HEK293 (cell line): ENCODE measurements at regions not wholly inside any gene's neighbourhood (a gene's known extent, or its start where the extent isn't known, plus 50 kb on each side); places are given as distances from the start of the nearest gene placed in this dataset.

Experiments used
- CTCF ChIA-PET: fragments of 350-600 bp; formaldehyde crosslinking; extraction: SDS; loops from one replicate; lab custom pipeline; 2021; ENCODE audit warnings: antibody characterized with exemption; lab: Yijun Ruan, JAX
- POLR2A ChIA-PET: fragments of 300-600 bp; formaldehyde crosslinking; extraction: SDS; loops from one replicate; lab custom pipeline; 2020; ENCODE audit warnings: antibody characterized with exemption, inconsistent platforms; lab: Yijun Ruan, JAX
- H3K27ac ChIP-seq: fragments of 200-500 bp; sonication (Bioruptor generic); 2 replicates; pipeline ENCODE4 v1.5.1; 2014; ENCODE audit warnings: low read depth, low read length, control low read depth, inconsistent platforms; ENCODE audit errors: extremely low read depth
- H3K36me3 ChIP-seq, 2 experiments: fragments of 200-500 bp in 1 of 2; sonication (Bioruptor generic) in 1 of 2; 1 replicate in 1 of 2; 2 replicates in 1 of 2; pipeline ENCODE4 v1.5.1; 2014 to 2017; ENCODE audit warnings: inconsistent platforms in 2 of 2, low read length in 2 of 2; ENCODE audit not compliant: control insufficient read depth in 2 of 2, insufficient read depth in 1 of 2
- H3K4me1 ChIP-seq: fragments of 200-500 bp; sonication (Bioruptor generic); 2 replicates; pipeline ENCODE4 v1.5.1; 2014; ENCODE audit warnings: mild to moderate bottlenecking, low read length, inconsistent platforms; ENCODE audit not compliant: control insufficient read depth, insufficient read depth
- H3K4me3 ChIP-seq: 2 replicates; pipeline ENCODE4 v1.5.1; 2011; ENCODE audit warnings: low read depth, mild to moderate bottlenecking, control low read depth, low read length, moderate library complexity
- H3K9me3 ChIP-seq: fragments of 200-500 bp; sonication (Bioruptor generic); 2 replicates; pipeline ENCODE4 v1.5.1; 2014; ENCODE audit warnings: low read depth, low read length, inconsistent platforms; ENCODE audit not compliant: control insufficient read depth, insufficient read depth
- HOXC10 ChIP-seq: sonication (generic); formaldehyde crosslinking; IDR thresholded peaks from 2 replicates; pipeline ENCODE4 v1.8.1; 2023; ENCODE audit warnings: mild to moderate bottlenecking, missing genetic modification reagents
- KLF10 ChIP-seq: fragments of 450-650 bp; IDR thresholded peaks from 2 replicates; pipeline ENCODE4 v1.5.1; 2018; ENCODE audit warnings: missing biosample characterization, mild to moderate bottlenecking, missing genetic modification characterization
- TRIM28 ChIP-seq: IDR thresholded peaks from 2 replicates; pipeline ENCODE4 v1.6.1; 2011; ENCODE audit warnings: low read length, control low read depth, borderline replicate concordance
- ZXDB ChIP-seq: fragments of 450-650 bp; formaldehyde crosslinking; IDR thresholded peaks from 2 replicates; pipeline ENCODE4 v1.5.1; 2016; ENCODE audit warnings: missing biosample characterization, missing genetic modification characterization
- TF ChIP-seq, protein P1 (sequence below): fragments of 450-650 bp; formaldehyde crosslinking; IDR thresholded peaks from 2 replicates; pipeline ENCODE4 v1.5.1; 2016; ENCODE audit warnings: missing biosample characterization, missing genetic modification characterization
- TF ChIP-seq, protein P2 (sequence below): fragments of 450-650 bp; formaldehyde crosslinking; IDR thresholded peaks from 2 replicates; pipeline ENCODE4 v1.5.1; 2016; ENCODE audit warnings: missing biosample characterization, missing genetic modification characterization
- TF ChIP-seq, protein P3 (sequence below): fragments of 450-650 bp; formaldehyde crosslinking; IDR thresholded peaks from 2 replicates; pipeline ENCODE4 v1.5.1; 2017; ENCODE audit warnings: missing biosample characterization, missing genetic modification characterization
- TF ChIP-seq, protein P4 (sequence below): sonication (generic); formaldehyde crosslinking; IDR thresholded peaks from 2 replicates; pipeline ENCODE4 v1.8.1; 2022; ENCODE audit warnings: mild to moderate bottlenecking, moderate library complexity, missing genetic modification reagents
- TF ChIP-seq, protein P5 (sequence below): fragments of 450-650 bp; formaldehyde crosslinking; optimal IDR thresholded peaks from 2 replicates; pipeline ENCODE3; 2016; ENCODE audit warnings: missing biosample characterization, mild to moderate bottlenecking, missing genetic modification characterization

DNA sequence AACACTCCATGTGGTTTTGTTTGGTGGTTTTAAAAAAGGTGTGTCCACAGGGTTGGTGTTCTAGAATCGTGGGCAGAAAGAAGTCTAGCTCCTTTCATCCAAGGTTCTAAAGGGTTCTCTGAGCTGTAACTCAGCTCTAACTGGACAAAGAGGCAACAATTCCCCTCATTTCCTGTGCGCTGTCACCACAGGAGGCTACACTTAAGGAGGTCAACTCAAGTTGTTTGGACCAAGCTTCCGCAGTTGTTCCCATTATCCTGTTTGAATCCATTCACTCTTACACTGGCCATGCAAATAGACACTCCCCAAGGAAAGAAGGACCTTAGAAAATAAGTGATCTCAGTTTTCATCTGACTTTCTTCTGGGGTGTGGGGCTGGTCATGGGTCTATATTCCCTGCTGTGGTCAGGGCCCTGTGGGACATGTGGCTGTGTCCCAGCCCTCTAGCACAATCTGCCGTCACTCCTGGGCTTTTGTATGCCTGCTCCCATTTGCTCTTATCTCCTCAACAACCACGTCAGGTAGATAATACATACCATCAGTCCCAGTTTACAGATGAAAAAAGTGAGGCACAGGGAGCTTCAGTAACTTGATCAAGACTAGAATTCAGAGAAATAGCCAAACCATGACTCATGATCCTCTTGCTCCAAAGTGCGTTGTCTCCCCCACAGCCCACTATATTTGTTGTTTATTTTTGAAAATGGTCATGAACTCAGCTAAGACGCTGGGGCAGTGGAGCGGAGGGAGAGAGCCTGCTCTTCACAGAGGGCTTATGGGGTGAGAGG, 103.6 kb downstream of the RHOU start (continued):
- TF ChIP-seq, protein P1, sequence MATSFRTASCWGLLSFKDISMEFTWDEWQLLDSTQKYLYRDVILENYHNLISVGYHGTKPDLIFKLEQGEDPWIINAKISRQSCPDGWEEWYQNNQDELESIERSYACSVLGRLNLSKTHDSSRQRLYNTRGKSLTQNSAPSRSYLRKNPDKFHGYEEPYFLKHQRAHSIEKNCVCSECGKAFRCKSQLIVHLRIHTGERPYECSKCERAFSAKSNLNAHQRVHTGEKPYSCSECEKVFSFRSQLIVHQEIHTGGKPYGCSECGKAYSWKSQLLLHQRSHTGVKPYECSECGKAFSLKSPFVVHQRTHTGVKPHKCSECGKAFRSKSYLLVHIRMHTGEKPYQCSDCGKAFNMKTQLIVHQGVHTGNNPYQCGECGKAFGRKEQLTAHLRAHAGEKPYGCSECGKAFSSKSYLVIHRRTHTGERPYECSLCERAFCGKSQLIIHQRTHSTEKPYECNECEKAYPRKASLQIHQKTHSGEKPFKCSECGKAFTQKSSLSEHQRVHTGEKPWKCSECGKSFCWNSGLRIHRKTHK (tag by site-specific recombination) = no peak
- TF ChIP-seq KLF10 (tag by site-specific recombination) (peak; percentile 12), TRIM28 (peak; percentile 73; the same call in 1 of the 2 replicates), ZXDB (tag by site-specific recombination) (peak; percentile 20; the same call in 1 of the 2 replicates)
- TF ChIP-seq, protein P2, sequence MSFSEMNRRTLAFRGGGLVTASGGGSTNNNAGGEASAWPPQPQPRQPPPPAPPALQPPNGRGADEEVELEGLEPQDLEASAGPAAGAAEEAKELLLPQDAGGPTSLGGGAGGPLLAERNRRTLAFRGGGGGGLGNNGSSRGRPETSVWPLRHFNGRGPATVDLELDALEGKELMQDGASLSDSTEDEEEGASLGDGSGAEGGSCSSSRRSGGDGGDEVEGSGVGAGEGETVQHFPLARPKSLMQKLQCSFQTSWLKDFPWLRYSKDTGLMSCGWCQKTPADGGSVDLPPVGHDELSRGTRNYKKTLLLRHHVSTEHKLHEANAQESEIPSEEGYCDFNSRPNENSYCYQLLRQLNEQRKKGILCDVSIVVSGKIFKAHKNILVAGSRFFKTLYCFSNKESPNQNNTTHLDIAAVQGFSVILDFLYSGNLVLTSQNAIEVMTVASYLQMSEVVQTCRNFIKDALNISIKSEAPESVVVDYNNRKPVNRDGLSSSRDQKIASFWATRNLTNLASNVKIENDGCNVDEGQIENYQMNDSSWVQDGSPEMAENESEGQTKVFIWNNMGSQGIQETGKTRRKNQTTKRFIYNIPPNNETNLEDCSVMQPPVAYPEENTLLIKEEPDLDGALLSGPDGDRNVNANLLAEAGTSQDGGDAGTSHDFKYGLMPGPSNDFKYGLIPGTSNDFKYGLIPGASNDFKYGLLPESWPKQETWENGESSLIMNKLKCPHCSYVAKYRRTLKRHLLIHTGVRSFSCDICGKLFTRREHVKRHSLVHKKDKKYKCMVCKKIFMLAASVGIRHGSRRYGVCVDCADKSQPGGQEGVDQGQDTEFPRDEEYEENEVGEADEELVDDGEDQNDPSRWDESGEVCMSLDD = 0 out of 2 replicates have a peak, but pooled peaks have one; percentile 18

DNA sequence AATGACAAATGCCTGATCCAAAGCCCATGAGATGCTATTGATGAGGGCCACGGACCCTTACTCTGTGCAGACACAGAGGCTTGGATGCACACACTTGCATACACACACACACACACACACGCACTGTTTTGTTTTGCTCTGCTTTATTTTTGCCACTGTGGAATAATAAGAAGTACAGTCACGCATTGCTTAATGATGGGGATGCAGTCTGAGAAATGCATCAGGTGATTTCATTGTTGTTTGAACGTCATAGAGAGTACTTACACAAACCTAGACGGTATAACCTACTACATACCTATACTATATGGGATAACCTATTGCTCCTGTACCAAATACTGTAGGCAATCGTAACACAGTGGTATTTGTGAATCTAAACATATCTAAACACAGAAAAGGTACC, 104.4 kb downstream of the RHOU start:
- Histone ChIP-seq H3K4me3 (no peak overlapping the region), H3K9me3 (no peaks in the 10 kb centered on the region; the same call in 1 of the 2 replicates), H3K4me1 (peaks cover 29% of the 10 kb centered on the region), H3K36me3 (no peaks in the 10 kb centered on the region), H3K27ac (no peak overlapping the region)
- CTCF ChIA-PET = interaction anchor here (2.7 kb wide), 1 partner anchor 388 kb away, joined by 12 read pairs; no protein-coding TSS in a partner anchor
- POLR2A ChIA-PET = interaction anchor here (2.1 kb wide), 1 partner anchor 11 kb away, joined by 5 read pairs; no protein-coding TSS in a partner anchor
- no peak for TF ChIP-seq HOXC10 (CRISPR knock-in tag)
- TF ChIP-seq, protein P3, sequence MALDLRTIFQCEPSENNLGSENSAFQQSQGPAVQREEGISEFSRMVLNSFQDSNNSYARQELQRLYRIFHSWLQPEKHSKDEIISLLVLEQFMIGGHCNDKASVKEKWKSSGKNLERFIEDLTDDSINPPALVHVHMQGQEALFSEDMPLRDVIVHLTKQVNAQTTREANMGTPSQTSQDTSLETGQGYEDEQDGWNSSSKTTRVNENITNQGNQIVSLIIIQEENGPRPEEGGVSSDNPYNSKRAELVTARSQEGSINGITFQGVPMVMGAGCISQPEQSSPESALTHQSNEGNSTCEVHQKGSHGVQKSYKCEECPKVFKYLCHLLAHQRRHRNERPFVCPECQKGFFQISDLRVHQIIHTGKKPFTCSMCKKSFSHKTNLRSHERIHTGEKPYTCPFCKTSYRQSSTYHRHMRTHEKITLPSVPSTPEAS (tag by site-specific recombination) = peak; percentile 49; the same call in 1 of the 2 replicates

DNA sequence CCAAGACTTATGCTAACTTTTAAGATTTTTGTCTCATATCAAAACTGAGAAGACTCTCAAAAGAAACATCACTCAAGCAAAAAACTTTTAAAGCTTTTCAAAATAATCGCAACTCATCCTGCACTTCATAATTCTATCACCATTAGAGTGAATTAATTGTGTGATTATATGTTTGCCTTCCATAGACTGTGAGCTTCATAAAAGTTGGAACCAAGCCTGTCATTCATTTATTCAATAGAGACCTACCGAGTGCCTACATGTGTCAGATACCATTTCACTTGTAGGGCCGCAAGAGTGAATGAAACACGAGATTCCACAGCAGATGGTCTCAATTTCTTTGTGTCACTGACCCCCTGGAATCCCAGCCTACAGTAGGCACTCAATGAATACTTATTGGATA, 106.4 kb downstream of the RHOU start:
- TF ChIP-seq, protein P4, sequence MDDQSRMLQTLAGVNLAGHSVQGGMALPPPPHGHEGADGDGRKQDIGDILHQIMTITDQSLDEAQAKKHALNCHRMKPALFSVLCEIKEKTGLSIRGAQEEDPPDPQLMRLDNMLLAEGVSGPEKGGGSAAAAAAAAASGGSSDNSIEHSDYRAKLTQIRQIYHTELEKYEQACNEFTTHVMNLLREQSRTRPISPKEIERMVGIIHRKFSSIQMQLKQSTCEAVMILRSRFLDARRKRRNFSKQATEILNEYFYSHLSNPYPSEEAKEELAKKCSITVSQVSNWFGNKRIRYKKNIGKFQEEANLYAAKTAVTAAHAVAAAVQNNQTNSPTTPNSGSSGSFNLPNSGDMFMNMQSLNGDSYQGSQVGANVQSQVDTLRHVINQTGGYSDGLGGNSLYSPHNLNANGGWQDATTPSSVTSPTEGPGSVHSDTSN (CRISPR knock-in tag) = no peak
- TF ChIP-seq, protein P5, sequence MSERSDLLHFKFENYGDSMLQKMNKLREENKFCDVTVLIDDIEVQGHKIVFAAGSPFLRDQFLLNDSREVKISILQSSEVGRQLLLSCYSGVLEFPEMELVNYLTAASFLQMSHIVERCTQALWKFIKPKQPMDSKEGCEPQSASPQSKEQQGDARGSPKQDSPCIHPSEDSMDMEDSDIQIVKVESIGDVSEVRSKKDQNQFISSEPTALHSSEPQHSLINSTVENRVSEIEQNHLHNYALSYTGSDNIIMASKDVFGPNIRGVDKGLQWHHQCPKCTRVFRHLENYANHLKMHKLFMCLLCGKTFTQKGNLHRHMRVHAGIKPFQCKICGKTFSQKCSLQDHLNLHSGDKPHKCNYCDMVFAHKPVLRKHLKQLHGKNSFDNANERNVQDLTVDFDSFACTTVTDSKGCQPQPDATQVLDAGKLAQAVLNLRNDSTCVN = peak; percentile 0
- TF ChIP-seq, all 188 proteins: peak for 1
- no peaks in the 10 kb centered on the region for H3K36me3 ChIP-seq
- peak overlapping the region; percentile 56; the same call in 1 of the 2 replicates for H3K27ac ChIP-seq
- ChIA-PET CTCF (interaction anchor here (1.0 to 1.8 kb wide), 8 partner anchors 9 to 842 kb away, joined by 3 to 10 read pairs (median 3); no protein-coding TSS in a partner anchor), POLR2A (interaction anchor here (2.0 kb wide), 1 partner anchor 20 kb away, joined by 9 read pairs; no protein-coding TSS in a partner anchor)
- no peaks in the 10 kb centered on the region; the same call in 1 of the 2 replicates for H3K9me3 ChIP-seq
- H3K4me1 ChIP-seq = peaks cover 22% of the 10 kb centered on the region
- H3K4me3 ChIP-seq = no peak overlapping the region
